Head of caudate nucleus (tissue), 42 donors: ENCODE measurements at regions not wholly inside any gene's neighbourhood (a gene's known extent, or its start where the extent isn't known, plus 50 kb on each side); places are given as distances from the start of the nearest gene placed in this dataset.
A peak's percentile ranks its signal among the peaks of the same experiment; 100 is the strongest.
"Not testable (repeated sequence)": the region's sequence is repeated elsewhere in the genome, so short reads cannot be mapped to it uniquely, and the experiment has no call there.

Experiments used
- DNase-seq, 42 donors: peaks; one replicate each; pipeline versions ENCODE4 v3.0.0 to v3.0.0-alpha.2; 2020 to 2021; ENCODE audit warnings: mixed read lengths in 7 of 42
- intact Hi-C: fragments of 100-400 bp; cut with DNase I; formaldehyde crosslinking; loops from one replicate; pipeline ENCODE4 v1.15.0; 2022

GRCh38 chr6:167208819-167209576, 51.2 kb upstream of the GPR31 start:
- DNase-seq: no peak
- intact Hi-C loops: no loop called here

GRCh38 chr6:167209577-167209975, 51.8 kb upstream of the GPR31 start:
- no peak for DNase-seq
- intact Hi-C loops: no loop called here

- DNase-seq: no peak
- intact Hi-C loops: no loop called here
These were observed 52.9 kb upstream of the GPR31 start for GRCh38 chr6:167210375-167211294.

- intact Hi-C loops: no loop called here
- no peak for DNase-seq
These were observed 53.5 kb upstream of the GPR31 start for GRCh38 chr6:167211295-167211648.

GRCh38 chr6:167211881-167212712, 54.3 kb upstream of the GPR31 start:
- DNase-seq: no peak
- intact Hi-C loops: no loop called here

GRCh38 chr6:167212713-167213005, 54.9 kb upstream of the GPR31 start:
- intact Hi-C loops: no loop called here
- DNase-seq: no peak

- peak; percentile 25 to 89 (median 63) for DNase-seq
- intact Hi-C loops: no loop called here
These were observed 56.4 kb upstream of the GPR31 start for GRCh38 chr6:167214206-167214605.

- intact Hi-C loops, DNase-seq: not testable (repeated sequence)
These were observed 57.9 kb upstream of the GPR31 start for GRCh38 chr6:167215429-167216250.

GRCh38 chr6:167216390-167217050, 58.7 kb upstream of the GPR31 start:
- intact Hi-C loops, DNase-seq: not testable (repeated sequence)

GRCh38 chr6:167217073-167217472, 59.3 kb upstream of the GPR31 start:
- intact Hi-C loops, DNase-seq: not testable (repeated sequence)

- DNase-seq: peak in 18 of 42 donors; percentile 11 to 55 (median 36)
- intact Hi-C loops: not testable (repeated sequence)
These were observed 60.4 kb upstream of the GPR31 start for GRCh38 chr6:167217951-167218759.

GRCh38 chr6:167219079-167219478, 61.3 kb upstream of the GPR31 start:
- DNase-seq, intact Hi-C loops: not testable (repeated sequence)

GRCh38 chr6:167219967-167220512, 62.3 kb upstream of the GPR31 start:
- DNase-seq: peak in 13 of 42 donors; percentile 6 to 59 (median 30)
- intact Hi-C loops: no loop called here

GRCh38 chr6:167221400-167222201, 63.8 kb upstream of the GPR31 start:
- DNase-seq: no peak
- intact Hi-C loops: no loop called here

GRCh38 chr6:167225566-167226382, 65.3 kb upstream of the UNC93A start:
- intact Hi-C loops, DNase-seq: not testable (repeated sequence)

- intact Hi-C loops: no loop called here
- DNase-seq: no peak
These were observed 64.8 kb upstream of the UNC93A start for GRCh38 chr6:167226383-167226685.
